SK-N-SH treated with all-trans-retinoic acid at 6 μM for 48 hours (cell line): ENCODE measurements at regions not wholly inside any gene's neighbourhood (a gene's known extent, or its start where the extent isn't known, plus 50 kb on each side); places are given as distances from the start of the nearest gene placed in this dataset.
"Not testable (repeated sequence)": the region's sequence is repeated elsewhere in the genome, so short reads cannot be mapped to it uniquely, and the experiment has no call there.

Experiments
- ATAC-seq: fragments of 200-7000 bp; cut with Tn5 transposase; 3 replicates; pipeline ENCODE4 v1.9.1; 2020; ENCODE audit warnings: mild to moderate bottlenecking, moderate library complexity
- ARNTL ChIP-seq: fragments of 450-650 bp; formaldehyde crosslinking; IDR thresholded peaks from 2 replicates; pipeline ENCODE4 v1.5.0; 2020; ENCODE audit warnings: low read depth, mild to moderate bottlenecking, moderate library complexity, borderline replicate concordance
- BACH2 ChIP-seq: fragments of 250-450 bp; sonication (Bioruptor Pico); IDR thresholded peaks from 2 replicates; pipeline ENCODE4 v1.9.0; 2021; ENCODE audit warnings: mild to moderate bottlenecking, borderline replicate concordance
- CSDC2 ChIP-seq: fragments of 250-450 bp; sonication (Bioruptor Pico); IDR thresholded peaks from 2 replicates; pipeline ENCODE4 v1.5.0; 2020; ENCODE audit warnings: mild to moderate bottlenecking, moderate library complexity
- ESRRG ChIP-seq: fragments of 250-450 bp; sonication (Bioruptor Pico); IDR thresholded peaks from 2 replicates; pipeline ENCODE4 v1.6.1; 2021; ENCODE audit warnings: mild to moderate bottlenecking
- GLIS3 ChIP-seq: fragments of 250-450 bp; sonication (Bioruptor Pico); IDR thresholded peaks from 2 replicates; pipeline ENCODE4 v1.5.0; 2020; ENCODE audit warnings: mild to moderate bottlenecking, moderate library complexity
- ISL1 ChIP-seq: fragments of 250-450 bp; sonication (Bioruptor Pico); IDR thresholded peaks from 2 replicates; pipeline ENCODE4 v2.1.2; 2022; ENCODE audit warnings: mild to moderate bottlenecking, moderate library complexity
- OSR1 ChIP-seq: fragments of 250-450 bp; sonication (Bioruptor Pico); IDR thresholded peaks from 2 replicates; pipeline ENCODE4 v1.8.0; 2022; ENCODE audit warnings: moderate library complexity, mild to moderate bottlenecking, inconsistent platforms
- PPARA ChIP-seq: fragments of 250-450 bp; sonication (Bioruptor Pico); IDR thresholded peaks from 2 replicates; pipeline ENCODE4 v1.5.0; 2020; ENCODE audit warnings: mild to moderate bottlenecking, borderline replicate concordance
- RARB ChIP-seq: fragments of 250-450 bp; sonication (Bioruptor Pico); IDR thresholded peaks from 2 replicates; pipeline ENCODE4 v1.8.0; 2021; ENCODE audit warnings: mild to moderate bottlenecking, moderate library complexity
- SNAI2 ChIP-seq: fragments of 250-450 bp; sonication (Bioruptor Pico); IDR thresholded peaks from 2 replicates; pipeline ENCODE4 v1.5.0; 2020; ENCODE audit warnings: mild to moderate bottlenecking, moderate library complexity
- TCF4 ChIP-seq: fragments of 250-450 bp; sonication (Bioruptor Pico); IDR thresholded peaks from 2 replicates; pipeline ENCODE4 v1.8.0; 2021; ENCODE audit warnings: mild to moderate bottlenecking, moderate library complexity, borderline replicate concordance
- TOX ChIP-seq: fragments of 250-450 bp; sonication (Bioruptor Pico); IDR thresholded peaks from 2 replicates; pipeline ENCODE4 v1.8.0; 2021; ENCODE audit warnings: mild to moderate bottlenecking, moderate library complexity, borderline replicate concordance
- ZC3H10 ChIP-seq: fragments of 250-450 bp; sonication (Bioruptor Pico); IDR thresholded peaks from 2 replicates; pipeline ENCODE4 v1.5.1; 2021; ENCODE audit warnings: mild to moderate bottlenecking, moderate library complexity
- ZFP3 ChIP-seq: fragments of 250-450 bp; sonication (Bioruptor Pico); IDR thresholded peaks from 2 replicates; pipeline ENCODE4 v1.5.0; 2020; ENCODE audit warnings: mild to moderate bottlenecking, moderate library complexity
- ZFP30 ChIP-seq: fragments of 450-650 bp; formaldehyde crosslinking; IDR thresholded peaks from 2 replicates; pipeline ENCODE4 v1.5.0; 2022; ENCODE audit warnings: mild to moderate bottlenecking, moderate library complexity
- ZNF565 ChIP-seq: fragments of 450-650 bp; formaldehyde crosslinking; conservative IDR thresholded peaks from 2 replicates; pipeline ENCODE4 v1.5.0; 2020; ENCODE audit warnings: low read depth, mild to moderate bottlenecking, moderate library complexity
- ZNF70 ChIP-seq: fragments of 450-650 bp; formaldehyde crosslinking; IDR thresholded peaks from 2 replicates; pipeline ENCODE4 v1.5.0; 2020; ENCODE audit warnings: mild to moderate bottlenecking, moderate library complexity
- ZNF8 ChIP-seq: fragments of 450-650 bp; formaldehyde crosslinking; IDR thresholded peaks from 2 replicates; pipeline ENCODE4 v1.5.0; 2020; ENCODE audit warnings: mild to moderate bottlenecking, moderate library complexity
- TF ChIP-seq, protein P1 (sequence below): fragments of 250-450 bp; sonication (Bioruptor Pico); IDR thresholded peaks from 2 replicates; pipeline ENCODE4 v1.5.1; 2020; ENCODE audit warnings: low read depth, mild to moderate bottlenecking, moderate library complexity
- TF ChIP-seq, protein P2 (sequence below): fragments of 250-450 bp; sonication (Bioruptor Pico); IDR thresholded peaks from 2 replicates; pipeline ENCODE4 v1.5.1; 2021; ENCODE audit warnings: mild to moderate bottlenecking, moderate library complexity
- TF ChIP-seq, protein P3 (sequence below): fragments of 250-450 bp; sonication (Bioruptor Pico); IDR thresholded peaks from 2 replicates; pipeline ENCODE4 v1.8.0; 2020; ENCODE audit warnings: mild to moderate bottlenecking, moderate library complexity, borderline replicate concordance

DNA sequence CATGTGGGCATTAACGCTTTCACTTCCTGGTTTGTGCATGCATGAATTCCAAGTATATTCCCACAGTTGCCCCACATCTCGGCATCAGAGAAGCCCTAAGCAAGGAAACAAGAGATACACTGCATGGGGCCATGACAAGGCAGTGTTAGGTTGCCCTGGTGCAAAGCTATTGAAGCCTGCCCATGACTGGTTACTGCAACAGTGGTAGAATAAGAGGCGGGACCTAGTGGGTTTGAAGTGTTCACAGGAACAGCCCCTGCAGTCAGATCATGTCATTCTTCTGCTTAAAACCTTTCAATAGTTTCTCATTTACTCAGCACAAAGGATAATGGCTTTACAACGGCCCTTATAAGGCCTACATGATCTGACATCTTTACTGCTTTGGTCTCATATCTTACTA lies 80.9 kb upstream of the TOPAZ1 start (continued):
- TF ChIP-seq TOX (CRISPR knock-in tag) = no peak
- TF ChIP-seq OSR1 (CRISPR knock-in tag) = no peak
- no peak for TF ChIP-seq GLIS3
- TF ChIP-seq ZFP30 (CRISPR knock-in tag) = no peak

- ATAC-seq = no peak
- no peak for TF ChIP-seq SNAI2 (CRISPR knock-in tag)
- TF ChIP-seq TOX (CRISPR knock-in tag) = no peak
- no peak for TF ChIP-seq ZNF8
- no peak for TF ChIP-seq OSR1 (CRISPR knock-in tag)
- TF ChIP-seq ZC3H10 (CRISPR knock-in tag) = no peak
- TF ChIP-seq, protein P1, sequence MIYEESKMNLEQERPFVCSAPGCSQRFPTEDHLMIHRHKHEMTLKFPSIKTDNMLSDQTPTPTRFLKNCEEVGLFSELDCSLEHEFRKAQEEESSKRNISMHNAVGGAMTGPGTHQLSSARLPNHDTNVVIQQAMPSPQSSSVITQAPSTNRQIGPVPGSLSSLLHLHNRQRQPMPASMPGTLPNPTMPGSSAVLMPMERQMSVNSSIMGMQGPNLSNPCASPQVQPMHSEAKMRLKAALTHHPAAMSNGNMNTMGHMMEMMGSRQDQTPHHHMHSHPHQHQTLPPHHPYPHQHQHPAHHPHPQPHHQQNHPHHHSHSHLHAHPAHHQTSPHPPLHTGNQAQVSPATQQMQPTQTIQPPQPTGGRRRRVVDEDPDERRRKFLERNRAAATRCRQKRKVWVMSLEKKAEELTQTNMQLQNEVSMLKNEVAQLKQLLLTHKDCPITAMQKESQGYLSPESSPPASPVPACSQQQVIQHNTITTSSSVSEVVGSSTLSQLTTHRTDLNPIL (CRISPR knock-in tag) = no peak
- no peak for TF ChIP-seq GLIS3
- TF ChIP-seq TCF4 (CRISPR knock-in tag) = no peak
- TF ChIP-seq CSDC2 (CRISPR knock-in tag) = no peak
- no peak for TF ChIP-seq ZFP3 (CRISPR knock-in tag)
- TF ChIP-seq ZNF565 (CRISPR knock-in tag) = no peak
- no peak for TF ChIP-seq ARNTL (CRISPR knock-in tag)
- no peak for TF ChIP-seq ESRRG (CRISPR knock-in tag)
- TF ChIP-seq ISL1 = no peak
- TF ChIP-seq, all 23 proteins: peak for 0
Observed at GRCh38 chr3:44171891-44172290, 69.8 kb upstream of the TOPAZ1 start.

- ATAC-seq = not testable (repeated sequence)
Observed at GRCh38 chr3:44172701-44173100, 69.0 kb upstream of the TOPAZ1 start.

- ATAC-seq = no peak
- TF ChIP-seq ZNF70 (no peak), TCF4 (CRISPR knock-in tag) (no peak), ISL1 (no peak), ZFP30 (CRISPR knock-in tag) (no peak), OSR1 (CRISPR knock-in tag) (no peak), RARB (CRISPR knock-in tag) (no peak), BACH2 (no peak), ZNF565 (CRISPR knock-in tag) (no peak)
- TF ChIP-seq, protein P1 (CRISPR knock-in tag) = no peak
- TF ChIP-seq, protein P2, sequence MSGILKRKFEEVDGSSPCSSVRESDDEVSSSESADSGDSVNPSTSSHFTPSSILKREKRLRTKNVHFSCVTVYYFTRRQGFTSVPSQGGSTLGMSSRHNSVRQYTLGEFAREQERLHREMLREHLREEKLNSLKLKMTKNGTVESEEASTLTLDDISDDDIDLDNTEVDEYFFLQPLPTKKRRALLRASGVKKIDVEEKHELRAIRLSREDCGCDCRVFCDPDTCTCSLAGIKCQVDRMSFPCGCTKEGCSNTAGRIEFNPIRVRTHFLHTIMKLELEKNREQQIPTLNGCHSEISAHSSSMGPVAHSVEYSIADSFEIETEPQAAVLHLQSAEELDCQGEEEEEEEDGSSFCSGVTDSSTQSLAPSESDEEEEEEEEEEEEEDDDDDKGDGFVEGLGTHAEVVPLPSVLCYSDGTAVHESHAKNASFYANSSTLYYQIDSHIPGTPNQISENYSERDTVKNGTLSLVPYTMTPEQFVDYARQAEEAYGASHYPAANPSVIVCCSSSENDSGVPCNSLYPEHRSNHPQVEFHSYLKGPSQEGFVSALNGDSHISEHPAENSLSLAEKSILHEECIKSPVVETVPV (CRISPR knock-in tag) = no peak
Observed at GRCh38 chr3:44173263-44173662, 68.4 kb upstream of the TOPAZ1 start.

- TF ChIP-seq BACH2 (no peak), ESRRG (CRISPR knock-in tag) (no peak), ZNF70 (no peak), PPARA (CRISPR knock-in tag) (no peak), TOX (CRISPR knock-in tag) (no peak)
- TF ChIP-seq, all 23 proteins: peak for 0
- ATAC-seq = no peak
Observed at GRCh38 chr3:44175070-44175469, 66.6 kb upstream of the TOPAZ1 start.

DNA sequence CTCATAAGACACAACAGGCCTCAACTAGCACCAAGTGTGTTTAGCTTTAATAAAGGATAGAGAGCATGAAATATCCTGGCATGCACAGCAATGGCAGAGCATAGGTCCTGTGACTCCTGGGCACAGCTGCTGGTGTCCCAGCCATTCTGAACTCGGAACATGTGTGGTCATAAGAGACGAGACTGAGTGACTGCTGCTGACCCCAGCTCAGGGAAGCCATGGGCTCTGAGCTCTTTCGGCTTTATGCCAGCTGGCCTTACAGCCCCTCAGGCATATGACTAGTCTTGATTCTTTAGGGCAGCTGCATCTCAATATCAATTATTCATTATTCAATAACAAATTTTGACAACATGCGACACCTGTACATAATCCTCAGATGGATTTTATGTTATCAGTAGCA lies 62.4 kb upstream of the TOPAZ1 start:
- no peak for ATAC-seq
- TF ChIP-seq ZNF8 (no peak), SNAI2 (CRISPR knock-in tag) (no peak), GLIS3 (no peak), ZFP30 (CRISPR knock-in tag) (no peak), OSR1 (CRISPR knock-in tag) (no peak)
- TF ChIP-seq, protein P3, sequence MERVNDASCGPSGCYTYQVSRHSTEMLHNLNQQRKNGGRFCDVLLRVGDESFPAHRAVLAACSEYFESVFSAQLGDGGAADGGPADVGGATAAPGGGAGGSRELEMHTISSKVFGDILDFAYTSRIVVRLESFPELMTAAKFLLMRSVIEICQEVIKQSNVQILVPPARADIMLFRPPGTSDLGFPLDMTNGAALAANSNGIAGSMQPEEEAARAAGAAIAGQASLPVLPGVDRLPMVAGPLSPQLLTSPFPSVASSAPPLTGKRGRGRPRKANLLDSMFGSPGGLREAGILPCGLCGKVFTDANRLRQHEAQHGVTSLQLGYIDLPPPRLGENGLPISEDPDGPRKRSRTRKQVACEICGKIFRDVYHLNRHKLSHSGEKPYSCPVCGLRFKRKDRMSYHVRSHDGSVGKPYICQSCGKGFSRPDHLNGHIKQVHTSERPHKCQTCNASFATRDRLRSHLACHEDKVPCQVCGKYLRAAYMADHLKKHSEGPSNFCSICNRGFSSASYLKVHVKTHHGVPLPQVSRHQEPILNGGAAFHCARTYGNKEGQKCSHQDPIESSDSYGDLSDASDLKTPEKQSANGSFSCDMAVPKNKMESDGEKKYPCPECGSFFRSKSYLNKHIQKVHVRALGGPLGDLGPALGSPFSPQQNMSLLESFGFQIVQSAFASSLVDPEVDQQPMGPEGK (CRISPR knock-in tag) = no peak
